NCI-H2081 (cell line): ENCODE measurements at regions not wholly inside any gene's neighbourhood (a gene's known extent, or its start where the extent isn't known, plus 50 kb on each side); places are given as distances from the start of the nearest gene placed in this dataset.
A peak's percentile ranks its signal among the peaks of the same experiment; 100 is the strongest.
"Not testable (repeated sequence)": the region's sequence is repeated elsewhere in the genome, so short reads cannot be mapped to it uniquely, and the experiment has no call there.

ENCODE experiments used
- DNase-seq, 2 experiments: peaks; one replicate each; lab custom pipeline; 2025; lab: John Stamatoyannopoulos, UW

DNA sequence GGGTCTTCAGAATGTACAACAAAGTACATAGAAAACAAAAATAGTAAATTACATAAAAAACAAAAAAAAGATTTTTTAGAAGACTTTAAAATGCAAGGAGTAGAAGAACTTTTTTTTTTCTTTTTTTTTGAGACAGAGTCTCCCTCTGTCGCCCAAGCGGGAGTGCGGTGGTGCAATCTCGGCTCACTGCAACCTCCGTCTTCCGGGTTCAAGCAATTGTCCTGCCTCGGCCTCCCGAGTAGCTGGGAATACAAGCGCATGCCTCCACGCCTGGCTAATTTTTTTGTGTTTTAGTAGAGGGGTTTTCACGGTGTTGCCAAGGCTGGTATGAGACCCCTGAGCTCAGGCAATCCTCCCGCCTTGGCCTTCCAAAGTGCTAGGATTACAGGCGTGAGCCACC, 104.5 kb upstream of the ZC3H15 start:
- no peak for DNase-seq

DNA sequence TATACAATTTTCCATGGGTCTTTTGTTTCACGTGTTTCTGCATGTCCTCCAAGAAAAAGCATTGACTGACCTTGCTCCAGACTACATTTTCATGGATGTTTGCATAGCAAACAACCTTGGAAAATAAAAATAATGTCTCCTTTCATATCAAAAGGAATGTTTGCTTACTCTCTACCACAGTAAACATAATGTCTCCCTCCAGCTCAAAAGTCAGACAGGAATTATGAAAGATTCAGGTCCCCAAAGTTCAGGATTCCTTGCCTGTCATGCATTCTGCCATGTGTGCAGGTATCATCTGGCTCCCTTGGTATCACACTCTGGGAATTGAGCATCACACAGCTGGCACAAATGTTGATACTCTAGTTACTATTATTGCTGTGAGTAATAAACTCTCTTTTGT, 103.1 kb upstream of the ZC3H15 start:
- no peak for DNase-seq

DNA sequence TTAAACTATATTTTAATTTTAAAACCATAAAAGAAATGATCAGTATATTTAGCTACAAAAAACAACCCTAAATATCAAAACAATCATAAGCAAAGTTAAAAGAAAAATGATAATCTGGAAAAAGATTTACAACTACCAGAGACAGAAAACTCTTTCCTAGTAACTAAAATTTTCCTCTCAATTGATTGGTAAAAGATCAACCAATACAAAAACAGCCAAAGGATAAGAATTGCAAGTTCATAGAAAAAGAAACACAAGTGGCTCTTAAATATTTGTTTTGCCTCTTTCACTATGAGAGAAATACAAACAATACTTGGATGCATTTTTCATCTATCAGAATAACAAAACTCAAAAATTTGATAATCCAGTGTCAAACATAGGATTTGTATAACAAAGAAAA, 101.8 kb upstream of the ZC3H15 start:
- no peak for DNase-seq

DNA sequence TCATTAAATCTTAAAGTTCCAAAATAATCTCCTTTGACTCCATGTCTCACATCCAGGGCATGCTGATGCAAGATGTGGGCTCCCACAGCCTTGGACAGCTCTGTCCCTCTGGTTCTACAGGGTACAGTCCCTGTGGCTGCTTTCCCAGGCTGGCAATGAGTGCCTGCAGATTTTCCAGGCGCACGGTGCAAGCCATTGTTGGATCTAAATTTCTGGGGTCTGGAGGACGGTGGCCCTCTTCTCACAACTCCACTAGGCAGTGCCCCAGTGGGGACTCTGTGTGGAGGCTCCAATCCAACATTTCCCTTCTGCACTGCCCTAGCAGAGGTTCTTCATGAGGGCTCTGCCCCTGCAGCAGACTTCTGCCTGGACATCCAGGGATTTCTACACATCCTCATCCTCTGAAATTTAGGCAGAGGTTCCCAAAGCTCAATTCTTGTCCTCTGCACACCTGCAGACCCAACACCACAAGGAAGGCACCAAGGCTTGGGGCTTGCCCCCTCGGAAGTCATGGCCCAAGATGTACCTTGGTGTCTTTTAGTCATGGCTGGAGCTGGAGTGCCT, 100.3 kb upstream of the ZC3H15 start:
- DNase-seq = not testable (repeated sequence)

DNA sequence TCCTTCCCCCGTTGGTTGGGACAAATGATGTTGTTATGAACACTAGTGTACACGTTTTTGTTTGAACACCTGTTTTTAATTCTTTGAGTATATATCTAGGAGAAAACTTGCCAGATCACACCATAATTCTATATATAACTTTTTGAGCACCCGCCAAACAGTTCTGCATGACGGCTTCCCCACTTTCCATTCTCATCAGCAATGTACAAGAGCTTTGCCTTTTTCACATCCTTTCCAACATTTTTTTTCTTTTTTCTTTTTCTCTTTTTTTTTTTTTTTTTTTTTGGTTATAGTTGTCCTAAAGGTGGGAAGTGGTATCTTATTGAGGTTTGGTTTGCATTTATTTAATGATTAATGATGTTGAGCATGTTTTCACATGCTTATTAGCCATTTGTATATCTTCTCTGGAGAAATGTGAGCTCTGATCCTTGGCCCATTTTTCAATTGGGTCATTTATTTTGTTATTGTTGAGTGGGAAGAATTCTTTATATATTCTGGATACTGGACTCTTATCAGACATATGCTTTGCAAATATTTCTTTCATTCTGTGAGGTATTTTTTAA, 86.9 kb upstream of the ZC3H15 start:
- peak in 1 of 2 experiments; percentile 12 for DNase-seq

DNA sequence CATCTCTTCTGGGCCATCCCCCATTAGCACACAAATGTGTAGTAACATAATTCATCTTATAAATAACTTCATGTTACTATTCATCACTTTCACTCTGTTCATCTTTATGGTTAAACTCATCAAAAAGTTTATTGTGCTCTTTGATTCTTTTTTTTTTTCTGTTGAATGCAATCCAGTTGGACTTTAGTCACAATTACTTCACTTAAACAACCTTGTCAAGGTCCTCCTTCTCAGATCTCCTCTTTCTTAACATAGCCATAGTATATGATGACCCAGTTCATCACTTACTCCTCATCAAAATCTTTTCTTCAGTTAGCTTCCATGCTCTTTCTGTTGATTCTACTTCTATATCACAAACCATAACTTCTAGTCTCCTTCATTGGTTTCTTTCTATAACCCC, 80.2 kb upstream of the ZC3H15 start:
- no peak for DNase-seq

DNA sequence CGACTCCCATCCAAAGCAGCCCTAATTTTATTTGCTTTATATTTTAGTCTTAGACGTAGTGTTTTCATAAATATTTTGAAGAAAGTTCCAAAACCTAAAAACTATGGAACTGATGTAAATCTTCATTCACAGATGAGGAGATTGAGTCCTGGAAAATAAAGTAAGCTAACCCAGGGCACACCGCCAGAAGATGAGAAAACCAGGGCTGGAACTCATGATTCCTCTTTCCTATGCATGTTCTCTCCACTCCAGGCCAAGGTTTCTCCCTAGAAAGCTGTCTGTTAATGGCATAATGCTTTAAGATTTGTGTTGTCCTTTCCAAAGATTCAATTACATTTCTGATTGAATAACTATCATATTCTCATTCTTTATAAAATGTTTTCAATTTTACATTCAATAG, 78.4 kb upstream of the ZC3H15 start:
- DNase-seq = no peak

DNA sequence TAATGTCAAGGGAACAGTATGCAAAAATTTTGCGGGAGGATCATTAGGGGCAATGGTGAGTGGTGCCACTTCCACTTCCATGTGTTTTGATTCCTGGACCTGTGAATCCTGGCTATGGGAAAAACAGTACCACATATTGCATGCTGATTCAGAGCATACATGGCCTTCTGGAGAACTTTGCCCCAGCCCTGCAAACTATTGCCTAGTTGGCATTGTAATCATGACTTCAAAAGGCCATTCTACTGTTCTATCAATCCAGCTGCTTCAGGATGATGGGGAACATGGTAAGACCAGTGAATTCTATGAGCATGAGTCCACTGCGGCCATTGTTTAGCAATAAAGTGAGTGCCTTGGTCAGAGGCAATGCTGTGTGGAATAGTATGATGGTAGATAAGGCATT, 75.3 kb upstream of the ZC3H15 start:
- DNase-seq = no peak

DNA sequence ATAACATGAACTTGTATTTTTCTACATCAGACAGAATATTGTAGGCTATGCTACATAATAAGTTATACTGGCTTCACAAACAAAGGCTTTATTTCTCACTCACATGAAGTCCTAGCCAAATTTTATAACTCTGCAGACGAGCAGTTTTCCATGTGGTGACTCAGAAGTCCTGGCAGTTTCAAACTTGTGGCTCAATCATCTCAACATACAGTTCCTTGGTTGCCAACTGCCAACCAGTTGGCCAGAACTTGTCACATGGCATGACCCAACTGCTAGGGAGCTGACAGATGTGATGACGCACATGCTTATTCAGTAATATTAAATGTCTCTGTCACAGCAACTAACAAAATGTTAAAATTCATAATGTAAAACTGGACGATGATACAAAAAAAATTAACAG, 63.8 kb upstream of the ZC3H15 start:
- no peak for DNase-seq

DNA sequence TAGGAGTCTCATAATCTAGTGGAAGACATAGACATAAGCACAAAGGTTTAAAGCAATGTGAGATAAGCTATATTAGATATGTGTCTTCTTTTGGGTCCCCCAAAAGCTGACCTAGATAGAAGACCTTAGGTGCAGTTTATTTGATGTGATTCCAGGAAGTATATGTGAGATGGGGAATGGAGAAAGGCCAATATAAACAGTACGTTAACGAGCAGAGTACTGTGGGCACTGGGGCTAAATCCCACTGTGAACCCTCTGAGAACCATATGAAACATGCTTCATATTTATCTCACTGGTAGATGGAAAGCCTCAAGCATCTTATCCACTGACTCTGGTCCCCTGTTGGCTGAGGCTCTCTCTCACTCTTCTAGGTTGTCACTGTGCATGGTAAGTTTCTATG, 62.6 kb upstream of the ZC3H15 start:
- no peak for DNase-seq

DNA sequence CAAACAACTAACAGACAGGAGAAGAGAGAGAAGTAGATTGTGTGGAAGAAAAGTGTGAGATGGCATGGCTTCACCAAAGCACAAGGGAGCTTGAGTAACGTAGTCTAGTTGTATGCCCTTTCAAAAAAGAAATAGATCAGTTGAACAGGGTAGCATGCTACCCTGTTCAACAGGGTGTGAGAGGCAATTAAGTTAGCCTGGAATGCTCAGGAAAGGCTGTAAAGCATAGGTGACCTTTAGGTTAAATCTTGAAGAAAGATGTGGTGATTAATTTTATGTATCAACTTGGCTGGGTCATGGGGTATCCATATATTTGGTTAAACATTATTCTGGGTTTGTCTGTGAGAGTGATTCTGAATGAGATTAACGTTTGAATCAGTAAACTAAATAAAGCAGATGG, 61.8 kb upstream of the ZC3H15 start:
- DNase-seq = no peak

DNA sequence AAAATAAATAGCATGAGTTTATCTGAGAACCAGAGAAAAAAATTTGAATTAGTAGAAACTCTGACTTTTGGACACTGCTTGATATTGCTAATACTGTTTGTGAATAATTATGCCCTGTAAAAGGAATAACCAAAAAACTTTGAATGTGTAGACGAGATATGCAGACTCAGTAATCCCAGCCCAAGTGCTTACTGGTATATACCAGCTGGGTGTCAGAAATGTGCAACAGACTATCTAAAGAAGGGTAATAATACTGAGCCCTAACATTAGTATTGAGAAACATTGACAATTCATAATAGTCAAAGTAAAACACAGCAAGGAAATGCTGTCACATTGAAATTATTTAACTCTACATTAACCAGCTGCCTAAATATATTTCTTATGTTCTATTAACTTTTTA, 60.5 kb upstream of the ZC3H15 start:
- no peak for DNase-seq

DNA sequence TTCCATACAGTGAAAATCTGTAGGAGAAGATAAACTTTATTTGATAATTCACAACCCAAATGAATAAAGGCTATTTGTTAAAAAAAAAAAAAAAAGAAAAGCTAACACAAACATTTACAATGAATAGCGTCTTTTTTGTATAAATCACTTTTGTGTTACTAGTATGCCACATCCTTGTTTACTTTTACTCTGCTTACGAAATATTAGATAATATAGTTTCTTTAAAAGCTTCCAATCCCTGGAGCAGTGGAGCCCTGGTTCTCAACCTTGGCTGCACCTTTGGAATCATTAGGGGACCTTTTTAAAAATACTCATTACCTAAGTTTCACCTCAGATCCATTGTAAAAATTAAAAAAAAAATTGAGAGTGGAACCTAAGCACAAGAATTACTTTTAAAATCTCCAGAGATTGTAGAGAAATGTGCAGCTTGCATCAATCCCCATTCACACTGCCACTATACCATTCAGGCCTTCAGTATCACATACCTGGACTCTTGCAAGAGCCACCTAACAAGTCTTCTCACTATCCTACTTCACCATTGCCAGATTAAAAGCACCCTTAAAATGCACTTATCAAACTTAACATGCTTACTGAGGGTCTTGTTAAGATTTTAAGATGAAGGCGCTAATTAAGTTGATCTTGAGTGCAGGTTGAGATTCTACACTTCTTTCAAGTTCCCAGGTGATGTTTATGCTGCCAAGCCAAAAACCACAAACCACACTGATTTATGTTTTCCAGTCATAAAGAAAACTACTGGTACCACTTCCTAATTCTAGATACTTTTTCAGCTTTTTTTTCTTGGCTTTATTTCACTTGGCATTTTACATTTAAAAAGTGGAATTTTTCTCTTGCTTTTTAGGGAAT, 59.7 kb upstream of the ZC3H15 start:
- DNase-seq = no peak

DNA sequence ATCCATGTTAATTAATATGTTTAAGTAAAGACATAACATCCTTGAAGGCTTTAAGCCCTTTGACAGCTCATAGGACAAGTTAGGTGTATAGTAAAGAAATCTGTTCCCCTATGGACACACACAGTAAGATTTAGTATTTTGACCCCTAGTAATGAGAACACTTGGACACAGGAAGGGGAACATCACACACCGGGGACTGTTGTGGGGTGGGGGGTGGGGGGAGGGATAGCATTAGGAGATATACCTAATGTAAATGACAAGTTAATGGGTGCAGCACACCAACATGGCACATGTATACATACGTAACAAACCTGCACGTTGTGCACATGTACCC, 59.1 kb upstream of the ZC3H15 start:
- DNase-seq = not testable (repeated sequence)

DNA sequence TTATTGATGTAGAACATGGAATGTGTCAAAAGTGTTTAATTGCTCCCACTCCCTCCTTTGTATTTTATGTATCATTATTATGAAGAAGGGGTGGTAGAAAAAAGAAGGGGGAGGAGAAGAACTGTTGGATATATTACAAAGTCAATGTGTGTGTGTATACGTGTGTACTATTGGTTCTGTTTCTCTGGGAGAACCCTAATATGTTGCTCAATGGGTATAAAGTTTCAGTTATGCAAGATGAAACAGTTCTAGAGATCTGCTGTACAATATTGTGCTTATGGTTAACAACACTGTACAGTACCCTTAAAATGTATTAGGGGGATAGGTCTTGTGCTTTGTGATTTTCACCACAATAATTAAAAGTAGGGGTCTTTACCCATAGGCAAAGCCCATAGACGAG, 58.1 kb upstream of the ZC3H15 start:
- no peak for DNase-seq

DNA sequence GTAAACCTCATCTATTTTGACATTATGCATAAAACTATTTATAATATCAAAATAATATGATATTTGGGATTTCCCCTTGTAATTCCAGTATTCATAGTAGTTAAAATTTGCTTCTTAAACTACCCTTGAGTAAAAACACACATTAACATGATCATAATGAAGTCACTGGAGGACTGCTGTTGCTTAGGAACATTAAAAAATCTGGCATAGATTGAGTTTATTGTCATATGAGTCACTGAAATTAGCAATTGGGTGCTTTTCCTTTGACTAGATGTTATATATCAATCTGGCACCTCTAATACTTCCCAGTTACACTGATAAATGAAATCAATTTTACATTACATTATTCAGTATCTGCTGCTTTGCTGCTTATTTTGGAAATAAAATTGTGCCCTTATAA, 57.0 kb upstream of the ZC3H15 start:
- no peak for DNase-seq

DNA sequence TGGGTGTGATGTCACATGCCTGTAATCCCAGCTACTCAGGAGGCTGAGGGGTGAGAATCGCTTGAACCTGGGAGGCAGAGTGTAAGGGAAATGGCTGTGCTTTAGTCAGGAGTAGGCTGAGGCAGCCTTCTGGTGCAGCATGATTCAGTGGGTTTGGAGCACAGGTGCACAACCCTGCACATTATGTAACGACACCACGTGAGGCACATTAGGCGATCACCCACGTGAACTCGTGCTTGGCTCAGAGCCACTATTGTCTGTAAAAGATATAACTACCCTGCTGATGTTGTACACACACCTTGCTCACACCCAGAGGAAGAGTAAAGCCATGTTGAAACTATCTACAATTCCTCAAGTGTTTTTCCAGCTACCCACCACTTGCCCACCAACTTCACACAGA, 54.8 kb upstream of the ZC3H15 start:
- no peak for DNase-seq

DNA sequence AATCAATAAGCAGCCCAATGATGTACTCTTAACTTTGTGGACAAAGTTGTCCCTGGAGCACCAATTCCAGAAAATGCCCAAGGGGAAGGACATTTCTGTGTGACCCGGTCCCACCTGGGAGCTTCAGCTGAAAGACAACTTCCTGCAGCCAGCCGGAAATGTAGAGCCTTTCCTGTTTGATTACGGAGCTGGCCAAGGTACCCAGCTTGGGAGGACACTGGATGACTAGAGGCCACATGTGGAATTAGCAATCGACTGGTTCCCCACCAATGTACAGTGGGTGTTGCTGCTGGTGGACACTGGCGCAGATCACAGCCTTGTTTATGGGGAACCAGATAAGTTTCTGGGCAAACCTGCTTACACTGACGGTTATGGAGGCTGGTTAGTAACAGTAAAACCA, 53.0 kb upstream of the ZC3H15 start:
- DNase-seq = no peak

DNA sequence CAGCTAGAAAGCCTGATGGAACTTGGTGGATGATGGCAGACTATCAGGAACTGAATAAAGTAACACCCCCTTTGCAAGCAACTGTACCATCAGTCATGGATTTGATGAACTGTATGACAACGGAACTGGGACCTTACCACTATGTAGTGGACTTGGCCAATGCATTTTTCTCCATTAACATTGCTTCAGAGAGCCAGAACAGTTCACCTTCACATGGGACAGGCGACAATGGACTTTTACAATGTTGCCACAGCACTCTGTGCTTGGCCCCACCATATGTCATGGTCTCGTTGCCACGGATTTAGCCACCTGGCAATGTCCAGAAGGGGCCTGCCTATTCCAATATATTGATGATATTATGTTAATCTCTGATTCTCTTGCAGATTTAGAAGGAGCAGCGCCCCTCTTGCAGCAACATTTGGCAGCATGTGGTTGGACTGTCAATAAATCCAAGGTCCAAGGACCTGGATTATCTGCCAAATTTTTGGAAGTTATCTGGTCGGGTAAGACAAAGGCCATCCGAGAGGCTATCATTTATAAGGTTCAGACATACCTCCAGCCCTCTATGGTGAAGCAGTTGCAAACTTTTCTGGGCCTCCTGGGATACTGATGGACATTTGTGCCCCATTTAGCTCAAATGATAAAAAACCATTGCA, 52.2 kb upstream of the ZC3H15 start:
- DNase-seq = no peak
